HG03159 (cell line): ENCODE measurements at regions not wholly inside any gene's neighbourhood (a gene's known extent, or its start where the extent isn't known, plus 50 kb on each side); places are given as distances from the start of the nearest gene placed in this dataset.

Experiments used
- ATAC-seq: cut with Tn5 transposase; IDR thresholded peaks from one replicate; pipeline ENCODE4 v1.9.1; 2021; ENCODE audit warnings: mild to moderate bottlenecking, moderate library complexity; ENCODE audit not compliant: unreplicated experiment

- no peak for ATAC-seq
Measured at GRCh38 chr16:62977876-62978275, 941.6 kb upstream of the CDH8 start.

GRCh38 chr16:62974424-62974823 is 938.2 kb upstream of the CDH8 start:
- no peak for ATAC-seq

GRCh38 chr16:62970851-62971250 is 934.6 kb upstream of the CDH8 start:
- no peak for ATAC-seq

- ATAC-seq: no peak
Measured at GRCh38 chr16:62969711-62970318, 933.6 kb upstream of the CDH8 start.

- no peak for ATAC-seq
Measured at GRCh38 chr16:62967611-62968010, 931.4 kb upstream of the CDH8 start.

- ATAC-seq: no peak
Measured at GRCh38 chr16:62967163-62967562, 930.9 kb upstream of the CDH8 start.

- ATAC-seq: no peak
Measured at GRCh38 chr16:62966626-62967025, 930.4 kb upstream of the CDH8 start.

GRCh38 chr16:62965831-62966230 is 929.6 kb upstream of the CDH8 start:
- ATAC-seq: no peak

GRCh38 chr16:62963846-62964245 is 927.6 kb upstream of the CDH8 start:
- ATAC-seq: no peak

- no peak for ATAC-seq
Measured at GRCh38 chr16:62955033-62955349, 918.8 kb upstream of the CDH8 start.

- ATAC-seq: no peak
Measured at GRCh38 chr16:62954144-62955032, 918.1 kb upstream of the CDH8 start.

- no peak for ATAC-seq
Measured at GRCh38 chr16:62950351-62950750, 914.1 kb upstream of the CDH8 start.

GRCh38 chr16:62940569-62940968 is 904.3 kb upstream of the CDH8 start:
- no peak for ATAC-seq

- ATAC-seq: no peak
Measured at GRCh38 chr16:62939687-62940086, 903.4 kb upstream of the CDH8 start.

- ATAC-seq: no peak
Measured at GRCh38 chr16:62933929-62934328, 897.7 kb upstream of the CDH8 start.

- ATAC-seq: no peak
Measured at GRCh38 chr16:62929593-62929992, 893.4 kb upstream of the CDH8 start.

GRCh38 chr16:62927122-62927521 is 890.9 kb upstream of the CDH8 start:
- no peak for ATAC-seq

GRCh38 chr16:62926121-62926801 is 890.0 kb upstream of the CDH8 start:
- no peak for ATAC-seq

- ATAC-seq: no peak
Measured at GRCh38 chr16:62921904-62922303, 885.7 kb upstream of the CDH8 start.

GRCh38 chr16:62913924-62914323 is 877.7 kb upstream of the CDH8 start:
- no peak for ATAC-seq

GRCh38 chr16:62913333-62913732 is 877.1 kb upstream of the CDH8 start:
- no peak for ATAC-seq

- ATAC-seq: no peak
Measured at GRCh38 chr16:62909597-62909996, 873.4 kb upstream of the CDH8 start.
